Neural cell (in vitro differentiated cells): ENCODE measurements at regions not wholly inside any gene's neighbourhood (a gene's known extent, or its start where the extent isn't known, plus 50 kb on each side); places are given as distances from the start of the nearest gene placed in this dataset.

ENCODE experiments used
- H2AFZ ChIP-seq: fragments of 200-600, 300-800 bp; sonication (generic), shearing (Covaris generic); 2 replicates; pipeline ENCODE4 v1.6.0; 2014; ENCODE audit warnings: low read depth, mild to moderate bottlenecking, antibody characterized with exemption, low read length, moderate library complexity
- H3F3A ChIP-seq: fragments of 200-600 bp; shearing (Covaris generic); 2 replicates; pipeline ENCODE4 v1.6.1; 2016; ENCODE audit warnings: mild to moderate bottlenecking, moderate library complexity, mixed read lengths, antibody characterized with exemption, low read length; ENCODE audit not compliant: insufficient read depth, poor library complexity, severe bottlenecking
- H3K27ac ChIP-seq: fragments of 200-600, 300-800 bp; sonication (generic), shearing (Covaris generic); 2 replicates; pipeline ENCODE4 v1.5.1; 2014; ENCODE audit warnings: mild to moderate bottlenecking, low read length, moderate library complexity
- H3K27me3 ChIP-seq: fragments of 300-800, 200-600 bp; sonication (generic), shearing (Covaris generic); 2 replicates; pipeline ENCODE4 v1.6.0; 2014; ENCODE audit warnings: mild to moderate bottlenecking, low read depth, low read length, moderate library complexity; ENCODE audit not compliant: insufficient read depth
- H3K36me3 ChIP-seq: fragments of 300-800, 200-600 bp; sonication (generic), shearing (Covaris generic); 2 replicates; pipeline ENCODE4 v1.5.1; 2014; ENCODE audit warnings: mild to moderate bottlenecking, antibody characterized with exemption, low read length, moderate library complexity; ENCODE audit not compliant: insufficient read depth
- H3K4me2 ChIP-seq: fragments of 300-800, 200-600 bp; sonication (generic), shearing (Covaris generic); 2 replicates; pipeline ENCODE4 v1.6.0; 2014; ENCODE audit warnings: mild to moderate bottlenecking, low read length
- H3K4me3 ChIP-seq: fragments of 300-800, 200-600 bp; sonication (generic), shearing (Covaris generic); 2 replicates; pipeline ENCODE4 v1.5.1; 2014; ENCODE audit warnings: mild to moderate bottlenecking, low read length, moderate library complexity
- H3K79me2 ChIP-seq: fragments of 200-600 bp; shearing (Covaris generic); replicated peaks from 2 replicates; pipeline ENCODE4 v1.6.0; 2014; ENCODE audit warnings: mild to moderate bottlenecking, low read length, moderate library complexity; ENCODE audit not compliant: insufficient read depth
- H3K9ac ChIP-seq: fragments of 300-800, 200-600 bp; sonication (generic), shearing (Covaris generic); 2 replicates; pipeline ENCODE4 v1.6.1; 2016; ENCODE audit warnings: mild to moderate bottlenecking, low read length, mixed read lengths
- H3K9me2 ChIP-seq: fragments of 200-600 bp; shearing (Covaris generic); 2 replicates; pipeline ENCODE4 v1.6.1; 2016; ENCODE audit warnings: mild to moderate bottlenecking, low read length, mixed read lengths; ENCODE audit not compliant: insufficient read depth
- H3K9me3 ChIP-seq: fragments of 200-600, 300-800 bp; sonication (generic), shearing (Covaris generic); 2 replicates; pipeline ENCODE4 v1.6.1; 2016; ENCODE audit warnings: mild to moderate bottlenecking, mixed run types, low read length, moderate library complexity, mixed read lengths
- H4K20me1 ChIP-seq: fragments of 200-600 bp; shearing (Covaris generic); 2 replicates; pipeline ENCODE4 v1.6.1; 2016; ENCODE audit warnings: mild to moderate bottlenecking, mixed run types; ENCODE audit not compliant: insufficient read depth
- CTCF ChIP-seq: fragments of 450-650 bp; IDR thresholded peaks from 2 replicates; pipeline ENCODE4 v1.5.1; 2014; ENCODE audit warnings: antibody characterized with exemption, mild to moderate bottlenecking, moderate library complexity; ENCODE audit not compliant: poor library complexity, severe bottlenecking
- EP300 ChIP-seq: fragments of 450-650 bp; conservative IDR thresholded peaks from 2 replicates; pipeline ENCODE4 v1.6.1; 2014; ENCODE audit warnings: antibody characterized with exemption, mild to moderate bottlenecking, moderate library complexity; ENCODE audit not compliant: poor library complexity, severe bottlenecking
- EZH2 ChIP-seq: fragments of 200-600, 300-800 bp; shearing (Covaris generic), sonication (generic); IDR thresholded peaks from 2 replicates; pipeline ENCODE4 v1.6.1; 2014; ENCODE audit warnings: antibody characterized with exemption, low read length, borderline replicate concordance, mild to moderate bottlenecking; ENCODE audit not compliant: insufficient read depth, poor library complexity, severe bottlenecking
- MXI1 ChIP-seq: fragments of 450-650 bp; conservative IDR thresholded peaks from 2 replicates; pipeline ENCODE4 v1.6.1; 2014; ENCODE audit warnings: antibody characterized with exemption, mild to moderate bottlenecking; ENCODE audit not compliant: poor library complexity, severe bottlenecking
- POLR2AphosphoS5 ChIP-seq: IDR thresholded peaks from 2 replicates; pipeline ENCODE4 v1.6.1; 2012
- RAD21 ChIP-seq: fragments of 450-650 bp; conservative IDR thresholded peaks from 2 replicates; pipeline ENCODE4 v1.6.1; 2014; ENCODE audit warnings: antibody characterized with exemption, mild to moderate bottlenecking, moderate library complexity
- REST ChIP-seq: IDR thresholded peaks from 2 replicates; pipeline ENCODE4 v1.6.1; 2012; ENCODE audit warnings: borderline replicate concordance
- SMC3 ChIP-seq: fragments of 450-650 bp; conservative IDR thresholded peaks from 2 replicates; pipeline ENCODE4 v1.6.1; 2014; ENCODE audit warnings: antibody characterized with exemption, mild to moderate bottlenecking, moderate library complexity; ENCODE audit not compliant: poor library complexity
- TAF1 ChIP-seq: IDR thresholded peaks from 2 replicates; pipeline ENCODE4 v1.6.1; 2012; ENCODE audit warnings: low read depth

DNA sequence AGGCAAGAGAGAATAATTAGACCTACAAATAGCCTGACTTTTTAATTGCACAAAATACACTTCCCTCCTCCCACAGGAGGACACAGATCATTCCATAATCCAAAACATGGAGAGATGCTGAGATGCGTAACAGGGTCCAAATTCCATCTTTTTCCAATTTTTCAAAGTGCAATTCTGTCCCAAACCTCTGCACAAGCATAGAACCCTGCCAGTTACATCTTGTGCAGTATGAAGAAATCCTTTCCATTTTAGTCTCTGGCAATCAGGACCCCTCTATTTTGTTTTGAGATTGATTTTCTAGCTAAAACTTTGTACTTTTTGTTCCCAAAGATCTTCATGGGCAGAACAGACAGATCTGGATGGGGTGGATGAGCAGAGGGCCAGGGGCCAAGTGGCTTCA lies 209.2 kb downstream of the B3GLCT start:
- H3K4me2 ChIP-seq = no peak overlapping the region
- H3K36me3 ChIP-seq = no peaks in the 10 kb centered on the region
- H3F3A ChIP-seq = no peaks in the 10 kb centered on the region
- no peaks in the 10 kb centered on the region for H3K9me2 ChIP-seq
- no peak overlapping the region for H3K4me3 ChIP-seq
- no peaks in the 10 kb centered on the region for H3K27me3 ChIP-seq
- H3K79me2 ChIP-seq = no peaks in the 10 kb centered on the region
- H4K20me1 ChIP-seq = no peaks in the 10 kb centered on the region
- TF ChIP-seq POLR2AphosphoS5 (no peak), RAD21 (no peak), CTCF (no peak), MXI1 (no peak), REST (no peak), TAF1 (no peak), EZH2 (no peak), EP300 (no peak), SMC3 (no peak)
- H3K9me3 ChIP-seq = peaks cover 3% of the 10 kb centered on the region
- no peak overlapping the region for H2AFZ ChIP-seq
- H3K27ac ChIP-seq = no peak overlapping the region
- H3K9ac ChIP-seq = no peak overlapping the region

- Histone ChIP-seq H3K27me3 (no peaks in the 10 kb centered on the region), H4K20me1 (no peaks in the 10 kb centered on the region), H3K27ac (no peak overlapping the region), H3K9me2 (no peaks in the 10 kb centered on the region), H2AFZ (no peak overlapping the region), H3K9ac (no peak overlapping the region), H3K4me2 (no peak overlapping the region), H3F3A (no peaks in the 10 kb centered on the region), H3K4me3 (no peak overlapping the region), H3K9me3 (peaks cover 3% of the 10 kb centered on the region), H3K79me2 (no peaks in the 10 kb centered on the region), H3K36me3 (no peaks in the 10 kb centered on the region)
- no peak for TF ChIP-seq SMC3
- TF ChIP-seq TAF1 = no peak
- no peak for TF ChIP-seq RAD21
- no peak for TF ChIP-seq EP300
- TF ChIP-seq POLR2AphosphoS5 = no peak
- TF ChIP-seq REST = no peak
- no peak for TF ChIP-seq EZH2
- no peak for TF ChIP-seq MXI1
- TF ChIP-seq CTCF = no peak
Measured at GRCh38 chr13:31409678-31410356, 210.0 kb downstream of the B3GLCT start.
